Stomach (tissue), 8 donors: ENCODE measurements at regions not wholly inside any gene's neighbourhood (a gene's known extent, or its start where the extent isn't known, plus 50 kb on each side); places are given as distances from the start of the nearest gene placed in this dataset.
A peak's percentile ranks its signal among the peaks of the same experiment; 100 is the strongest.

Experiments
- DNase-seq, 2 donors: peaks; one replicate each; pipeline versions ENCODE4 v3.0.0 to v3.0.0-alpha.2; 2013 to 2019
- H3K27ac ChIP-seq, 5 donors: fragments of 200-600 bp in 4 of 5; sonication (generic) in 4 of 5; one replicate each; pipeline ENCODE4 v1.5.1; 2013 to 2019; ENCODE audit warnings: mild to moderate bottlenecking in 1 of 5, moderate library complexity in 1 of 5
- H3K27me3 ChIP-seq, 3 donors: fragments of 200-600 bp; sonication (generic); one replicate each; pipeline ENCODE4 v1.5.1; 2017 to 2019; ENCODE audit warnings: mixed run types in 1 of 3
- H3K36me3 ChIP-seq, 4 donors: fragments of 200-600 bp; sonication (generic); 1 replicate in 3 of 4; 2 replicates in 1 of 4; pipeline ENCODE4 v1.5.1; 2016 to 2019
- H3K4me1 ChIP-seq, 4 donors: fragments of 200-600 bp; sonication (generic); one replicate each; pipeline ENCODE4 v1.5.1; 2016 to 2019
- H3K4me3 ChIP-seq, 4 donors: fragments of 200-600 bp; sonication (generic) in 3 of 4; one replicate each; pipeline ENCODE4 v1.5.1; 2016 to 2019; ENCODE audit warnings: mild to moderate bottlenecking in 1 of 4
- H3K9me3 ChIP-seq, 4 donors: fragments of 200-600 bp; sonication (generic); one replicate each; pipeline ENCODE4 v1.5.1; 2016 to 2019
- EP300 ChIP-seq: sonication (generic); formaldehyde crosslinking; IDR thresholded peaks from one replicate; pipeline ENCODE4 v1.6.1; 2017; ENCODE audit warnings: antibody characterized with exemption
- POLR2A ChIP-seq, 4 donors: fragments of 450-650 bp; IDR thresholded peaks; one replicate each; pipeline ENCODE4 v1.6.1; 2016; ENCODE audit warnings: antibody characterized with exemption in 4 of 4, control low read depth in 2 of 4, mild to moderate bottlenecking in 1 of 4, moderate library complexity in 1 of 4
- POLR2AphosphoS5 ChIP-seq, 3 donors: sonication (generic); formaldehyde crosslinking; IDR thresholded peaks; one replicate each; pipeline ENCODE4 v1.6.1; 2016; ENCODE audit warnings: antibody characterized with exemption in 3 of 3
- WGBS, 5 donors: extraction: QIAGEN DNeasy Blood & Tissue Kit in 3 of 5; methylation state at CpG; one replicate each; pipeline versions ENCODE4 v1.1.5 to v1.1.7; 2013 to 2018; 5-methylcytosine and 5-hydroxymethylcytosine counted together
- intact Hi-C: fragments of 100-400 bp; cut with DNase I; formaldehyde crosslinking; loops from one replicate; pipeline ENCODE4 v1.15.1; 2023; ENCODE audit warnings: low total_unique reads
- TF ChIP-seq, protein P1 (sequence below), 7 experiments: fragments of 450-650 bp in 4 of 7; fragments of 200-600 bp in 3 of 7; sonication (generic) in 3 of 7; IDR thresholded peaks; one replicate each; pipeline ENCODE4 v1.5.1; 2016 to 2019; ENCODE audit warnings: antibody characterized with exemption in 7 of 7, control low read depth in 2 of 7, mild to moderate bottlenecking in 1 of 7
- donor health status: healthy with polysubstance abuse.
- donor health status: Bipolar disorder and iron deficiency.
- donor health status: healthy.

DNA sequence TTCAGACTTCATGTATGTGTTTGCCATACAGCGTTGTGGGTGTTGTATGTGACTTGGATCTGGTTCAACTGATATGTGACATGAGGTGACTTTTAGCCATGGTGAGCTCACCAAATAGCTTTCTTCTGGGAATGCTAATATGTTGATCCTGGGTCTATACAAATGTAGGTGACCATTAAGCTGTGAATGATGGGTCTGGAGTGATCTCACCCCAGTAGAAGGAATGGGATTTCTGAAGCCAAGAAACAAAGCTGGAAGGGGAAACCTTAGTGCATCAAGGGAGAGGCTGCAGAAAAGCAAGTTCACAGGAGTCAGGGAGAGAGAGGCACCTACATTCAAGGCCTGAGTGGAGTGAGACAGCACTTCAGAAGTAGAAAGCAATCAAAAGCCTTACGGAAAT, 421.0 kb upstream of the THRB start:
- H3K27me3 ChIP-seq, result no peaks in the 10 kb centered on the region
- no peak overlapping the region for H3K4me3 ChIP-seq
- no peak overlapping the region for H3K27ac ChIP-seq
- intact Hi-C loops, result no loop called here
- 37 to 71% (median 43%) methylated on average over 2 of the region's 2 CpGs for WGBS, 5 donors
- TF ChIP-seq EP300, result no peak
- TF ChIP-seq, protein P1, sequence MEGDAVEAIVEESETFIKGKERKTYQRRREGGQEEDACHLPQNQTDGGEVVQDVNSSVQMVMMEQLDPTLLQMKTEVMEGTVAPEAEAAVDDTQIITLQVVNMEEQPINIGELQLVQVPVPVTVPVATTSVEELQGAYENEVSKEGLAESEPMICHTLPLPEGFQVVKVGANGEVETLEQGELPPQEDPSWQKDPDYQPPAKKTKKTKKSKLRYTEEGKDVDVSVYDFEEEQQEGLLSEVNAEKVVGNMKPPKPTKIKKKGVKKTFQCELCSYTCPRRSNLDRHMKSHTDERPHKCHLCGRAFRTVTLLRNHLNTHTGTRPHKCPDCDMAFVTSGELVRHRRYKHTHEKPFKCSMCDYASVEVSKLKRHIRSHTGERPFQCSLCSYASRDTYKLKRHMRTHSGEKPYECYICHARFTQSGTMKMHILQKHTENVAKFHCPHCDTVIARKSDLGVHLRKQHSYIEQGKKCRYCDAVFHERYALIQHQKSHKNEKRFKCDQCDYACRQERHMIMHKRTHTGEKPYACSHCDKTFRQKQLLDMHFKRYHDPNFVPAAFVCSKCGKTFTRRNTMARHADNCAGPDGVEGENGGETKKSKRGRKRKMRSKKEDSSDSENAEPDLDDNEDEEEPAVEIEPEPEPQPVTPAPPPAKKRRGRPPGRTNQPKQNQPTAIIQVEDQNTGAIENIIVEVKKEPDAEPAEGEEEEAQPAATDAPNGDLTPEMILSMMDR (IDR thresholded peaks at IDR 0.05), result no peak
- TF ChIP-seq POLR2AphosphoS5 (IDR thresholded peaks at IDR 0.05), result no peak
- no peak for TF ChIP-seq POLR2A (IDR thresholded peaks at IDR 0.05)
- H3K9me3 ChIP-seq, result no peaks in the 10 kb centered on the region
- DNase-seq, result peak in 1 of 2 donors; percentile 41
- no peaks in the 10 kb centered on the region for H3K4me1 ChIP-seq
- H3K36me3 ChIP-seq, result no peaks in the 10 kb centered on the region

DNA sequence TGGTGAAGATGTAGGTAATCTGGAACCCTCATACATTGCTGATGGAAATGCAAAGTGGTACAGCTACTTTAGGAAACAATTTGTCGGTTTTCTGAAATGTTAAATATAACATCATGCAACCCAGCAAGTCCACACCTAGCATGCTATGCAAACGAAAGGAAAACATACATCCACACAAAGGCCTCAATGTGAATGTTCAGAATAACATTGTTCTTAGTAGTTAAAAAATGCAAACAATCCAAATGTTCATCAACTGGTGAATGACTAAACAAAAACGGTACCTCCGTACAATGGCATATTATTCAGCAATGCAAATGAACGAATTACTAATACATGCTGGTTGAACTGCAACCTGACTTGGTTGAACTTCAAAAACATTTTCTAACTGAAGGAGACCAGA, 423.3 kb upstream of the THRB start:
- no peaks in the 10 kb centered on the region for H3K4me1 ChIP-seq
- TF ChIP-seq, protein P1 (IDR thresholded peaks at IDR 0.05), result no peak
- TF ChIP-seq EP300 (no peak), POLR2AphosphoS5 (IDR thresholded peaks at IDR 0.05) (no peak), POLR2A (IDR thresholded peaks at IDR 0.05) (no peak)
- 88 to 92% (median 91%) methylated on average over 5 of the region's 5 CpGs for WGBS, 5 donors
- no peak for DNase-seq
- no peaks in the 10 kb centered on the region for H3K9me3 ChIP-seq
- intact Hi-C loops, result no loop called here
- H3K36me3 ChIP-seq, result no peaks in the 10 kb centered on the region
- H3K4me3 ChIP-seq, result no peak overlapping the region
- H3K27me3 ChIP-seq, result no peaks in the 10 kb centered on the region
- H3K27ac ChIP-seq, result no peak overlapping the region

DNA sequence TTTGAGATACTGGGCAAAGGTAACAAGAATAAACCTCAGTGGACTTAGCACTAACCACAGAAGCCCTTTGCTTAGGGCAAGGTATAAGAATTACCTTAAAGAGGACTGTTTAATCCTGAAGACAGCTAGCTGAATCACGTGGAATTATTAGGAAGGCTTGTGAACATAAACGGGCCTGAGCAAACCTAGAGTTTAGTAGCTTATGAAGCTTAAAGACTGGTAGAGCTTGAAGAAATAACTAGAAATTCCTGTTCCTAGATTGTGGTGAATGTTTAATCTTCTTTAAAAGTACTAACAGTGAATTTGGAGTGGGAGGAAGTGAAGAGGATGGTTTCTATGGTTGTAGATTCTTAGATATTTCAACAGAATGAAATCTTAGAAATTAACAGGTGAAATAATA, 428.9 kb upstream of the THRB start:
- peak in 1 of 2 donors; percentile 17 for DNase-seq
- no peaks in the 10 kb centered on the region for H3K9me3 ChIP-seq
- no peak overlapping the region for H3K4me3 ChIP-seq
- TF ChIP-seq, protein P1 (IDR thresholded peaks at IDR 0.05), result no peak
- TF ChIP-seq EP300 (no peak), POLR2A (IDR thresholded peaks at IDR 0.05) (no peak), POLR2AphosphoS5 (IDR thresholded peaks at IDR 0.05) (no peak)
- H3K27me3 ChIP-seq, result no peaks in the 10 kb centered on the region
- intact Hi-C loops, result no loop called here
- no peaks in the 10 kb centered on the region for H3K36me3 ChIP-seq
- WGBS, 5 donors, result 24 to 49% (median 40%) methylated on average over 2 of the region's 2 CpGs
- H3K4me1 ChIP-seq, result no peaks in the 10 kb centered on the region
- no peak overlapping the region for H3K27ac ChIP-seq

DNA sequence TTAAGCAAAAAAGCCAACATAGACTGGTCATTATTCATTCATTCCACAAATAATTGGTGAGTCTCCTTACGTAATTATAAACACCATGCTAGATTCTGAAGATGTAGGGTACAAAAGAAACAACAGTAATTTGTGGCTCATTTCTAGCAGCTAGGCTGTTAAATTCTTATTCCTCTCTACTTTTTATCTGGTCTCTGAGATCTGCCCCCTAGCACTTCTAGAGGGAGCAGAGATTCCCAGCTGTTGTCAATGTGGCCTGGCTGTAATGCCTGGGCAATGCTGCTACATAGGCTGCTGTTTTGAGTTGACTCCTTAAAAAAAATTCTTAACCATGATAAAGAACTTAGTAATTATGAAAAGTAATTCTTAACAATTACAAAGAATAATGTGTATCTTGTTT, 434.9 kb upstream of the THRB start:
- Histone ChIP-seq H3K27ac (no peak overlapping the region), H3K27me3 (no peaks in the 10 kb centered on the region), H3K4me3 (no peak overlapping the region), H3K36me3 (no peaks in the 10 kb centered on the region), H3K9me3 (no peaks in the 10 kb centered on the region), H3K4me1 (no peaks in the 10 kb centered on the region)
- no peak for DNase-seq
- 85 to 97% (median 94%) methylated on average over 1 of the region's 1 CpG for WGBS, 5 donors
- intact Hi-C loops, result no loop called here
- TF ChIP-seq EP300, result no peak
- no peak for TF ChIP-seq POLR2A (IDR thresholded peaks at IDR 0.05)
- no peak for TF ChIP-seq POLR2AphosphoS5 (IDR thresholded peaks at IDR 0.05)
- TF ChIP-seq, protein P1 (IDR thresholded peaks at IDR 0.05), result no peak
